ENCODE measurements at regions not wholly inside any gene's neighbourhood (a gene's known extent, or its start where the extent isn't known, plus 50 kb on each side); places are given as distances from the start of the nearest gene placed in this dataset.

GRCh38 chr14:38873941-38874612 is 229.0 kb downstream of the SEC23A start:
- Histone ChIP-seq H3K14ac (replicated peaks; ENCODE audit: low read depth, low read length) (no peak overlapping the region), H2AFZ (replicated peaks; ENCODE audit: low read length, poor library complexity) (no peak overlapping the region), H2BK120ac (ENCODE audit: low read depth, low read length) (no peak overlapping the region), H3K4me2 (ENCODE audit: low read depth, low read length) (no peak overlapping the region), H3K4me3 (ENCODE audit: insufficient read depth, low read depth, low read length) (no peak overlapping the region), H4K91ac (ENCODE audit: insufficient read depth, low read depth, low read length) (no peak overlapping the region), H4K8ac (ENCODE audit: low read depth in 2 of 2, low read length in 2 of 2) (no peak overlapping the region), H3K56ac (ENCODE audit: extremely low read depth, insufficient read depth, low read length) (no peak overlapping the region), H3K9me3 (ENCODE audit: control insufficient read depth, insufficient read depth, low read length) (no peaks in the 10 kb centered on the region), H3K27me3 (ENCODE audit: control insufficient read depth, insufficient read depth, low read length) (no peaks in the 10 kb centered on the region; the same call in 1 of the 2 replicates), H2AK5ac (ENCODE audit: low read depth, low read length) (no peak overlapping the region), H4K5ac (ENCODE audit: low read depth, low read length) (no peak overlapping the region), H3K79me1 (ENCODE audit: low read depth in 1 of 2, low read length in 2 of 2) (no peaks in the 10 kb centered on the region), H2AK9ac (replicated peaks; ENCODE audit: low read depth, low read length, poor library complexity) (no peak overlapping the region), H4K20me1 (ENCODE audit: insufficient read depth, low read length) (no peaks in the 10 kb centered on the region), H3K4me1 (ENCODE audit: control insufficient read depth, insufficient read depth, low read length) (no peaks in the 10 kb centered on the region), H3K4ac (ENCODE audit: low read depth, low read length) (no peak overlapping the region), H3K23ac (ENCODE audit: low read depth, low read length) (no peak overlapping the region), H3K36me3 (ENCODE audit: control insufficient read depth, insufficient read depth, low read length) (no peaks in the 10 kb centered on the region), H2BK20ac (ENCODE audit: low read depth, low read length) (no peak overlapping the region), H3K18ac (ENCODE audit: low read depth, low read length) (no peak overlapping the region), H3K9ac (ENCODE audit: low read depth, low read length) (no peak overlapping the region), H3K9me1 (ENCODE audit: insufficient read depth, low read length) (no peaks in the 10 kb centered on the region), H3K27ac (ENCODE audit: insufficient read depth, low read length) (no peak overlapping the region), H2BK15ac (ENCODE audit: low read depth, low read length) (no peak overlapping the region), H2BK5ac (ENCODE audit: low read depth, low read length, poor library complexity, severe bottlenecking) (no peak overlapping the region)
- BruUV-seq (replicated peaks): no TSS peak
- ChIA-PET POLR2A (ENCODE audit: unreplicated experiment) (no interaction called here), CTCF (no interaction called here)
- dilution Hi-C loops (cut with HindIII; ENCODE audit: low sequenced_read_pairs, unreplicated experiment): no loop called here
- ATAC-seq (ENCODE audit: low read depth) (no peak), DNase-seq (no peak)
- in situ Hi-C loops (cut with MboI; ENCODE audit: low sequenced_read_pairs): no loop called here
- WGBS, 2 experiments (ENCODE audit: extremely low coverage in 2 of 2, insufficient read length in 1 of 2): 86% methylated on average over 1 of the region's 3 CpGs; no CpG with 5 or more reads in 1 of the 2 experiments
- intact Hi-C loops (cut with micrococcal nuclease): no loop called here
- TF ChIP-seq MAFK (IDR thresholded peaks at IDR 0.05; ENCODE audit: low read depth, low read length) (peak; percentile 69), MXI1 (IDR thresholded peaks at IDR 0.05; ENCODE audit: borderline replicate concordance, low read depth, low read length) (no peak)
